HepG2 (cell line): ENCODE measurements at regions not wholly inside any gene's neighbourhood (a gene's known extent, or its start where the extent isn't known, plus 50 kb on each side); places are given as distances from the start of the nearest gene placed in this dataset.

ENCODE experiments used
- ETV5 ChIP-seq: IDR thresholded peaks from 2 replicates; pipeline ENCODE4 v1.6.1; 2018; ENCODE audit warnings: missing biosample characterization, missing genetic modification reagents, inconsistent platforms, borderline replicate concordance
- IRF2 ChIP-seq: IDR thresholded peaks from 2 replicates; pipeline ENCODE4 v1.6.1; 2018; ENCODE audit warnings: missing genetic modification reagents, missing compliant biosample characterization
- POLR2A ChIP-seq, 2 experiments: IDR thresholded peaks; 2 replicates each; pipeline ENCODE4 v1.6.1; 2011; ENCODE audit warnings: low read depth in 2 of 2, low read length in 2 of 2, mild to moderate bottlenecking in 1 of 2, moderate library complexity in 1 of 2; ENCODE audit not compliant: insufficient read depth in 1 of 2
- RBM22 ChIP-seq: fragments of 200-400 bp; formaldehyde crosslinking; optimal IDR thresholded peaks from 2 replicates; pipeline ENCODE3; 2017; ENCODE audit warnings: mild to moderate bottlenecking, low read length, moderate library complexity
- ZNF382 ChIP-seq: sonication (generic); formaldehyde crosslinking; IDR thresholded peaks from 2 replicates; pipeline ENCODE4 v1.5.0; 2020; ENCODE audit warnings: missing genetic modification reagents, mild to moderate bottlenecking, borderline replicate concordance
- ZNF782 ChIP-seq: sonication (generic); formaldehyde crosslinking; IDR thresholded peaks from 2 replicates; pipeline ENCODE4 v1.4.0; 2020; ENCODE audit warnings: missing genetic modification reagents, mild to moderate bottlenecking, borderline replicate concordance
- TF ChIP-seq, protein P1 (sequence below): sonication (generic); formaldehyde crosslinking; IDR thresholded peaks from 2 replicates; pipeline ENCODE4 v1.5.0; 2020; ENCODE audit warnings: mild to moderate bottlenecking, missing genetic modification reagents, moderate library complexity
- TF ChIP-seq, protein P2 (sequence below): sonication (generic); formaldehyde crosslinking; IDR thresholded peaks from 2 replicates; pipeline ENCODE4 v1.8.0; 2022; ENCODE audit warnings: missing genetic modification reagents, mild to moderate bottlenecking, moderate library complexity, borderline replicate concordance

DNA sequence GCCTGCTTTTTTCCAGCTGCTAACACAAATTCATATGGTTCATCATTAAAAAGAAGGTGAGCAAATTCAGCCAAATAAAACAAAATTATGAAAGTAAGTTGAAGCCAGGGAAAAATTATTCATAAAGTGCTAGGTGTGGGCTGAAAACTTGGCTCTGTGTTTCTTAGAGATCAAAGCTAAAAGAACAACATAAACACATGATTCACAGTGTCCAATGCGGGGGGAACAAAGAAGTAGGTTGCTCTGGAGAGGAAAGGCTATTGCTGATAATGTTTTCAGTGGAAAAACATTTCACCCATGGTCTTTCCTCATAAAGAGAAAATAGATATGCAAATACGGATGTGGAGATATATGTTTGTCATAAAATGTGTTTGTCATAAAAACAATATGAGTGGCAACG is 1691.5 kb upstream of the SLC10A2 start:
- TF ChIP-seq ETV5 (CRISPR knock-in tag) (no peak), RBM22 (no peak), IRF2 (CRISPR knock-in tag) (no peak), ZNF382 (CRISPR knock-in tag) (no peak), ZNF782 (CRISPR knock-in tag) (no peak), POLR2A (IDR thresholded peaks at IDR 0.05; ENCODE audit: insufficient read depth in 1 of 2, low read depth in 2 of 2, low read length in 2 of 2) (no peak)
- TF ChIP-seq, protein P1, sequence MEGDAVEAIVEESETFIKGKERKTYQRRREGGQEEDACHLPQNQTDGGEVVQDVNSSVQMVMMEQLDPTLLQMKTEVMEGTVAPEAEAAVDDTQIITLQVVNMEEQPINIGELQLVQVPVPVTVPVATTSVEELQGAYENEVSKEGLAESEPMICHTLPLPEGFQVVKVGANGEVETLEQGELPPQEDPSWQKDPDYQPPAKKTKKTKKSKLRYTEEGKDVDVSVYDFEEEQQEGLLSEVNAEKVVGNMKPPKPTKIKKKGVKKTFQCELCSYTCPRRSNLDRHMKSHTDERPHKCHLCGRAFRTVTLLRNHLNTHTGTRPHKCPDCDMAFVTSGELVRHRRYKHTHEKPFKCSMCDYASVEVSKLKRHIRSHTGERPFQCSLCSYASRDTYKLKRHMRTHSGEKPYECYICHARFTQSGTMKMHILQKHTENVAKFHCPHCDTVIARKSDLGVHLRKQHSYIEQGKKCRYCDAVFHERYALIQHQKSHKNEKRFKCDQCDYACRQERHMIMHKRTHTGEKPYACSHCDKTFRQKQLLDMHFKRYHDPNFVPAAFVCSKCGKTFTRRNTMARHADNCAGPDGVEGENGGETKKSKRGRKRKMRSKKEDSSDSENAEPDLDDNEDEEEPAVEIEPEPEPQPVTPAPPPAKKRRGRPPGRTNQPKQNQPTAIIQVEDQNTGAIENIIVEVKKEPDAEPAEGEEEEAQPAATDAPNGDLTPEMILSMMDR (CRISPR knock-in tag) = no peak
- TF ChIP-seq, protein P2, sequence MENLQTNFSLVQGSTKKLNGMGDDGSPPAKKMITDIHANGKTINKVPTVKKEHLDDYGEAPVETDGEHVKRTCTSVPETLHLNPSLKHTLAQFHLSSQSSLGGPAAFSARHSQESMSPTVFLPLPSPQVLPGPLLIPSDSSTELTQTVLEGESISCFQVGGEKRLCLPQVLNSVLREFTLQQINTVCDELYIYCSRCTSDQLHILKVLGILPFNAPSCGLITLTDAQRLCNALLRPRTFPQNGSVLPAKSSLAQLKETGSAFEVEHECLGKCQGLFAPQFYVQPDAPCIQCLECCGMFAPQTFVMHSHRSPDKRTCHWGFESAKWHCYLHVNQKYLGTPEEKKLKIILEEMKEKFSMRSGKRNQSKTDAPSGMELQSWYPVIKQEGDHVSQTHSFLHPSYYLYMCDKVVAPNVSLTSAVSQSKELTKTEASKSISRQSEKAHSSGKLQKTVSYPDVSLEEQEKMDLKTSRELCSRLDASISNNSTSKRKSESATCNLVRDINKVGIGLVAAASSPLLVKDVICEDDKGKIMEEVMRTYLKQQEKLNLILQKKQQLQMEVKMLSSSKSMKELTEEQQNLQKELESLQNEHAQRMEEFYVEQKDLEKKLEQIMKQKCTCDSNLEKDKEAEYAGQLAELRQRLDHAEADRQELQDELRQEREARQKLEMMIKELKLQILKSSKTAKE = no peak
